ENCODE measurements at regions not wholly inside any gene's neighbourhood (a gene's known extent, or its start where the extent isn't known, plus 50 kb on each side); places are given as distances from the start of the nearest gene placed in this dataset.
A peak's percentile ranks its signal among the peaks of the same experiment; 100 is the strongest.
"Not testable (repeated sequence)": the region's sequence is repeated elsewhere in the genome, so short reads cannot be mapped to it uniquely, and the experiment has no call there.

DNA sequence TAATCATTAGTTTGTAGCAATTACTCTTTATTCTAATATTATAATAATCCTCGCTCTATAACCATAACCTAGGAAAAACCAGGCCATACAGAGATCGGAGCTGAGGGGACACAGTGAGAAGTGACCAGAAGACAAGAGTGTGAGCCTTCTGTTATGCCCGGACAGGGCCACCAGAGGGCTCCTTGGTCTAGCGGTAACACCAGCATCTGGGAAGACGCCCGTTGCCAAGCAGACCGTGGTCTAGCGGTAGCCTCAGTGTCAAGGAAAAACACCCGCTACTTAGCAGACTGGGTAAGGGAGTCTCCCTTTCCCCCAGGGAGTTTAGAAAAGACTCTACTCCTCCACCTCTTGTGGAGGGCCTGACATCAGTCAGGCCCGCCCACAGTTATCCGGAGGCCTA is 235.9 kb upstream of the ACO1 start:
- H2BK20ac ChIP-seq (ENCODE audit: low read length); H2BK15ac ChIP-seq (ENCODE audit: low read length); H3K23ac ChIP-seq (ENCODE audit: insufficient read length); H2BK120ac ChIP-seq (replicated peaks; ENCODE audit: low read depth, low read length); H3K27ac ChIP-seq (ENCODE audit: low read depth, low read length); H2BK12ac ChIP-seq (ENCODE audit: low read depth, low read length); H4K91ac ChIP-seq (replicated peaks; ENCODE audit: insufficient read length, low read length); H3K23me2 ChIP-seq (ENCODE audit: low read depth, low read length); H3K79me1 ChIP-seq (ENCODE audit: low read depth, low read length); H2AFZ ChIP-seq (ENCODE audit: low read length); H3K79me2 ChIP-seq (ENCODE audit: control insufficient read depth in 1 of 2, insufficient read depth in 2 of 2, low read length in 2 of 2); H4K8ac ChIP-seq (ENCODE audit: extremely low read depth, insufficient read depth, low read length); H3K4me1 ChIP-seq (replicated peaks in 1 of 4; ENCODE audit: control insufficient read depth in 3 of 4, insufficient read depth in 4 of 4, low read length in 3 of 4); H3K4me2 ChIP-seq (ENCODE audit: insufficient read depth in 1 of 2, low read depth in 2 of 2, low read length in 2 of 2); H3K18ac ChIP-seq (ENCODE audit: extremely low read depth, low read length); H3K14ac ChIP-seq (ENCODE audit: insufficient read length); H3K4me3 ChIP-seq (ENCODE audit: extremely low read depth in 1 of 4, insufficient read depth in 2 of 4, low read depth in 3 of 4, low read length in 4 of 4); FAIRE-seq; H4K5ac ChIP-seq (ENCODE audit: insufficient read length, low read depth, low read length); H2BK5ac ChIP-seq (ENCODE audit: low read depth, low read length); H3K4ac ChIP-seq (replicated peaks; ENCODE audit: insufficient read length, low read depth, low read length); H3K27me3 ChIP-seq (replicated peaks in 1 of 4; ENCODE audit: control insufficient read depth in 3 of 4, extremely low read depth in 1 of 4, insufficient read depth in 3 of 4, low read length in 3 of 4); POLR2A ChIA-PET (ENCODE audit: partially characterized antibody); H2AK5ac ChIP-seq (ENCODE audit: low read depth, low read length); H3K56ac ChIP-seq (replicated peaks; ENCODE audit: insufficient read length, low read depth, low read length); H3K36me3 ChIP-seq (ENCODE audit: control insufficient read depth in 2 of 4, insufficient read depth in 4 of 4, low read length in 3 of 4); H4K20me1 ChIP-seq (replicated peaks in 1 of 2; ENCODE audit: control insufficient read depth in 1 of 2, insufficient read depth in 2 of 2, low read length in 2 of 2); H3K9ac ChIP-seq (replicated peaks in 1 of 4; ENCODE audit: extremely low read depth in 1 of 4, low read depth in 3 of 4, low read length in 3 of 4): not testable (repeated sequence)
- TF ChIP-seq, protein P1, sequence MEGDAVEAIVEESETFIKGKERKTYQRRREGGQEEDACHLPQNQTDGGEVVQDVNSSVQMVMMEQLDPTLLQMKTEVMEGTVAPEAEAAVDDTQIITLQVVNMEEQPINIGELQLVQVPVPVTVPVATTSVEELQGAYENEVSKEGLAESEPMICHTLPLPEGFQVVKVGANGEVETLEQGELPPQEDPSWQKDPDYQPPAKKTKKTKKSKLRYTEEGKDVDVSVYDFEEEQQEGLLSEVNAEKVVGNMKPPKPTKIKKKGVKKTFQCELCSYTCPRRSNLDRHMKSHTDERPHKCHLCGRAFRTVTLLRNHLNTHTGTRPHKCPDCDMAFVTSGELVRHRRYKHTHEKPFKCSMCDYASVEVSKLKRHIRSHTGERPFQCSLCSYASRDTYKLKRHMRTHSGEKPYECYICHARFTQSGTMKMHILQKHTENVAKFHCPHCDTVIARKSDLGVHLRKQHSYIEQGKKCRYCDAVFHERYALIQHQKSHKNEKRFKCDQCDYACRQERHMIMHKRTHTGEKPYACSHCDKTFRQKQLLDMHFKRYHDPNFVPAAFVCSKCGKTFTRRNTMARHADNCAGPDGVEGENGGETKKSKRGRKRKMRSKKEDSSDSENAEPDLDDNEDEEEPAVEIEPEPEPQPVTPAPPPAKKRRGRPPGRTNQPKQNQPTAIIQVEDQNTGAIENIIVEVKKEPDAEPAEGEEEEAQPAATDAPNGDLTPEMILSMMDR (IDR thresholded peaks at IDR 0.05; ENCODE audit: control extremely low read depth in 1 of 3, insufficient read depth in 1 of 3, low read depth in 1 of 3, low read length in 3 of 3), result peak in 2 of 3 experiments; percentile 37; a peak in 3 of 4 replicates
- TF ChIP-seq RAD21 (IDR thresholded peaks at IDR 0.05 in 1 of 2, conservative IDR thresholded peaks at IDR 0.05 in 1 of 2; ENCODE audit: low read depth in 2 of 2, low read length in 2 of 2), result peak; percentile 50 to 57
- H3K9me3 ChIP-seq (ENCODE audit: insufficient read depth in 2 of 2, low read depth in 1 of 2, low read length in 1 of 2), result peaks cover 3 to 11% of the 10 kb centered on the region in 2 experiments; a peak in 2 of 4 replicates
- CTCF ChIA-PET (ENCODE audit: partially characterized antibody), result interaction anchor here (1.1 to 5.4 kb wide), 9 partner anchors 13 to 203 kb away, joined by 3 to 18 read pairs (median 5); no protein-coding TSS in a partner anchor
- WGBS, 2 experiments (ENCODE audit: extremely low coverage in 1 of 2, insufficient coverage in 1 of 2, insufficient read length in 1 of 2, insufficient replicate concordance in 2 of 2, low coverage in 1 of 2, low lambda C conversion rate in 2 of 2, missing lambda C conversion rate in 1 of 2), result 66% methylated on average over 9 of the region's 11 CpGs; no CpG with 5 or more reads in 1 of the 2 experiments
- peak in 1 of 2 experiments; percentile 60 for DNase-seq (ENCODE audit: low read depth in 1 of 2, low spot score in 2 of 2)
